DOHH2 (cell line): ENCODE measurements at regions not wholly inside any gene's neighbourhood (a gene's known extent, or its start where the extent isn't known, plus 50 kb on each side); places are given as distances from the start of the nearest gene placed in this dataset.

Experiments
- H3F3A ChIP-seq: fragments of 200-600 bp; sonication (generic), shearing (Covaris generic); 2 replicates; pipeline ENCODE4 v1.6.0; 2016; ENCODE audit warnings: antibody characterized with exemption, mild to moderate bottlenecking; ENCODE audit not compliant: control insufficient read depth, insufficient read depth
- H3K27ac ChIP-seq: fragments of 200-600 bp; sonication (generic); 2 replicates; pipeline ENCODE4 v1.5.1; 2014; ENCODE audit warnings: low read depth, mild to moderate bottlenecking, low read length, moderate library complexity
- H3K27me3 ChIP-seq: fragments of 200-600 bp; sonication (generic); 2 replicates; pipeline ENCODE4 v1.6.1; 2014; ENCODE audit warnings: mild to moderate bottlenecking, low read length, mixed read lengths; ENCODE audit not compliant: control insufficient read depth
- H3K36me3 ChIP-seq: fragments of 200-600 bp; sonication (generic); 2 replicates; pipeline ENCODE4 v1.6.1; 2014; ENCODE audit warnings: mild to moderate bottlenecking, low read length, moderate library complexity, mixed read lengths; ENCODE audit not compliant: control insufficient read depth
- H3K4me1 ChIP-seq: fragments of 200-600 bp; sonication (generic); 2 replicates; pipeline ENCODE4 v1.6.1; 2014; ENCODE audit warnings: mild to moderate bottlenecking, low read length, mixed read lengths; ENCODE audit not compliant: control insufficient read depth
- H3K4me2 ChIP-seq: fragments of 200-600 bp; sonication (generic); 2 replicates; pipeline ENCODE4 v1.6.0; 2014; ENCODE audit warnings: mild to moderate bottlenecking, low read length, moderate library complexity
- H3K4me3 ChIP-seq: fragments of 200-600 bp; sonication (generic); 2 replicates; pipeline ENCODE4 v1.5.1; 2014; ENCODE audit warnings: mild to moderate bottlenecking, low read length, mixed read lengths
- H3K79me2 ChIP-seq: fragments of 200-600 bp; sonication (generic); 2 replicates; pipeline ENCODE4 v1.6.1; 2014; ENCODE audit warnings: mild to moderate bottlenecking, low read length, mixed read lengths; ENCODE audit not compliant: control insufficient read depth
- H3K9me2 ChIP-seq: fragments of 200-600 bp; sonication (generic); replicated peaks from 2 replicates; pipeline ENCODE4 v1.6.1; 2014; ENCODE audit warnings: mild to moderate bottlenecking, low read length, mixed read lengths; ENCODE audit not compliant: control insufficient read depth
- H3K9me3 ChIP-seq: fragments of 200-600 bp; sonication (generic); 2 replicates; pipeline ENCODE4 v1.6.1; 2014; ENCODE audit warnings: antibody characterized with exemption, low read length, mixed read lengths; ENCODE audit not compliant: control insufficient read depth, insufficient read depth
- H4K20me1 ChIP-seq: fragments of 200-600 bp; sonication (generic); 2 replicates; pipeline ENCODE4 v1.6.0; 2014; ENCODE audit warnings: low read depth, mild to moderate bottlenecking, antibody characterized with exemption, low read length, moderate library complexity; ENCODE audit not compliant: control insufficient read depth, insufficient read depth
- CTCF ChIP-seq: fragments of 200-600 bp; sonication (generic); IDR thresholded peaks from one replicate; pipeline ENCODE4 v1.5.1; 2014; ENCODE audit warnings: antibody characterized with exemption, mild to moderate bottlenecking, low read depth, low read length; ENCODE audit not compliant: poor library complexity, severe bottlenecking
- EZH2phosphoT487 ChIP-seq: fragments of 200-600 bp; sonication (generic); IDR thresholded peaks from 2 replicates; pipeline ENCODE4 v1.6.1; 2017; ENCODE audit warnings: borderline replicate concordance, mild to moderate bottlenecking, antibody characterized with exemption, low read length, moderate library complexity, mixed read lengths

- Histone ChIP-seq H4K20me1 (no peaks in the 10 kb centered on the region), H3K27me3 (no peaks in the 10 kb centered on the region), H3K4me1 (no peaks in the 10 kb centered on the region), H3K9me2 (no peaks in the 10 kb centered on the region), H3K4me3 (no peak overlapping the region), H3K36me3 (no peaks in the 10 kb centered on the region), H3K4me2 (no peak overlapping the region), H3K79me2 (no peaks in the 10 kb centered on the region), H3F3A (no peaks in the 10 kb centered on the region), H3K9me3 (no peaks in the 10 kb centered on the region), H3K27ac (no peak overlapping the region)
- no peak for TF ChIP-seq EZH2phosphoT487
- no peak for TF ChIP-seq CTCF
Measured at GRCh38 chrX:8288590-8288989, 117.5 kb upstream of the VCX2 start.

GRCh38 chrX:8289523-8289922, 118.5 kb upstream of the VCX2 start:
- Histone ChIP-seq H3K9me3 (no peaks in the 10 kb centered on the region), H3K4me3 (no peak overlapping the region), H3K4me2 (no peak overlapping the region), H3K27ac (no peak overlapping the region), H3K79me2 (no peaks in the 10 kb centered on the region), H3K27me3 (no peaks in the 10 kb centered on the region), H3F3A (no peaks in the 10 kb centered on the region), H3K4me1 (no peaks in the 10 kb centered on the region), H3K36me3 (no peaks in the 10 kb centered on the region), H4K20me1 (no peaks in the 10 kb centered on the region), H3K9me2 (no peaks in the 10 kb centered on the region)
- TF ChIP-seq CTCF (no peak), EZH2phosphoT487 (no peak)

- Histone ChIP-seq H3K36me3 (no peaks in the 10 kb centered on the region), H3K9me3 (no peaks in the 10 kb centered on the region), H3K4me1 (no peaks in the 10 kb centered on the region), H3K79me2 (no peaks in the 10 kb centered on the region), H3K9me2 (no peaks in the 10 kb centered on the region), H3K4me3 (no peak overlapping the region), H4K20me1 (no peaks in the 10 kb centered on the region), H3K27ac (no peak overlapping the region), H3K4me2 (no peak overlapping the region), H3K27me3 (no peaks in the 10 kb centered on the region), H3F3A (no peaks in the 10 kb centered on the region)
- TF ChIP-seq EZH2phosphoT487 (no peak), CTCF (no peak)
Measured at GRCh38 chrX:8297766-8298165, 126.7 kb upstream of the VCX2 start.

DNA sequence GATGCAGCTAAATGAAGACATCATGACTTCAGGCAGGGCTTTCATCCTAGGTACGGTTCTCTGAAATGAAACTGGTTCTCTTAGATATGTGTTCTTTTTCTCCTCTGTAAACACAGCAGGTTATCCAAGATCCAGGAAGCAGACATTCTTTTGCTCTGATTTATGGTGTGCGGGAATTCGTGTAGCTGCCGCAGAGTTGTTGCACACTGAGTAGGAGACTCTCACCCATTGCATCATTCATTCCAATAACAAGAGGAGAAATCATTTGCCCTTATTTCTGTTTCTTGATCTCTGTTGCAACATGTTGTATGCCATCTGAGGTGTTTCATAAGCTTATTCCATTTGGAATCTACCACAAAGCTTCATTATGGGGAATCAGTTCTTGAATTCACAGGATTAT, 133.6 kb upstream of the VCX2 start:
- Histone ChIP-seq H3K4me3 (no peak overlapping the region), H3K9me3 (no peaks in the 10 kb centered on the region), H3K79me2 (no peaks in the 10 kb centered on the region), H3K27ac (no peak overlapping the region), H3K4me2 (no peak overlapping the region), H4K20me1 (no peaks in the 10 kb centered on the region), H3K4me1 (no peaks in the 10 kb centered on the region), H3K36me3 (no peaks in the 10 kb centered on the region), H3F3A (no peaks in the 10 kb centered on the region), H3K9me2 (no peaks in the 10 kb centered on the region), H3K27me3 (no peaks in the 10 kb centered on the region)
- TF ChIP-seq EZH2phosphoT487, result no peak
- no peak for TF ChIP-seq CTCF
